Activated T-cell treated with anti-CD3 and anti-CD28 coated beads, Interleukin-2, amount 50 U/mL, for 4 hours (primary cell): ENCODE measurements at regions not wholly inside any gene's neighbourhood (a gene's known extent, or its start where the extent isn't known, plus 50 kb on each side); places are given as distances from the start of the nearest gene placed in this dataset.

Experiments
- ATAC-seq, 2 donors: fragments of 200-7000 bp; cut with Tn5 transposase; one replicate each; pipeline ENCODE4 v1.10.0; 2021
- DNase-seq: peaks from one replicate; pipeline ENCODE4 v3.0.0-alpha.2; 2020
- H3K27me3 Mint-ChIP-seq: one replicate; pipeline ENCODE4 v1.8.0; 2021; ENCODE audit warnings: low read depth, mixed read lengths
- H3K36me3 Mint-ChIP-seq: one replicate; pipeline ENCODE4 v1.8.0; 2022; ENCODE audit warnings: mixed read lengths; ENCODE audit not compliant: insufficient read depth
- H3K4me1 Mint-ChIP-seq: one replicate; pipeline ENCODE4 v1.8.0; 2021; ENCODE audit warnings: low read depth, mixed read lengths
- H3K4me3 Mint-ChIP-seq: one replicate; pipeline ENCODE4 v1.8.0; 2021; ENCODE audit warnings: mild to moderate bottlenecking, moderate library complexity, mixed read lengths
- H3K9me3 Mint-ChIP-seq: one replicate; pipeline ENCODE4 v1.8.0; 2021; ENCODE audit warnings: mixed read lengths

GRCh38 chr12:5138845-5139244, 95.2 kb downstream of the KCNA5 start:
- no peaks in the 10 kb centered on the region for H3K9me3 Mint-ChIP-seq
- no peak for DNase-seq
- no peak for ATAC-seq
- H3K27me3 Mint-ChIP-seq = peaks cover 16% of the 10 kb centered on the region
- no peaks in the 10 kb centered on the region for H3K36me3 Mint-ChIP-seq
- no peaks in the 10 kb centered on the region for H3K4me1 Mint-ChIP-seq
- H3K4me3 Mint-ChIP-seq = no peak overlapping the region

GRCh38 chr12:5139751-5140150, 96.1 kb downstream of the KCNA5 start:
- H3K4me1 Mint-ChIP-seq = no peaks in the 10 kb centered on the region

DNA sequence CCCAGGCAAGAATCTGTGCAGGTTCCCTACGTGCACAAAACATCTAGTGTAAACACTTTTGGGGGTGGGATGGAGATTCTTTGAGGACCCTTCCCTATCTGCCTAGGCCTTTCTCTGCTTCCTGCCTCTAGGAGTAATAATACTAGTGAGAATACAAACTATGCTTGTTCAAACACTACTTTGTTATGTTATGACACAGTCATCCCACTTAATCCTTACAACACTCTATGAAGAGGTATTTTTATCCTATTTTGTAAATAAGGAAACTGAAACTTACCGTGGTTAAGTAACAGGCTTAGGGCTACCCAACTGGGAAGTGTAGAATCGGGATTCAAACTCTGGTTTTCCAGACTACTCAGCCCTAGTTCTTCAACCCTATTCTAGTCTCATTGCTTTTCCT, 96.5 kb downstream of the KCNA5 start:
- no peak overlapping the region for H3K4me3 Mint-ChIP-seq
- H3K4me1 Mint-ChIP-seq = no peaks in the 10 kb centered on the region
- H3K27me3 Mint-ChIP-seq = peaks cover 11% of the 10 kb centered on the region
- ATAC-seq (no peak), DNase-seq (no peak)
- H3K36me3 Mint-ChIP-seq = no peaks in the 10 kb centered on the region
- no peaks in the 10 kb centered on the region for H3K9me3 Mint-ChIP-seq

More at GRCh38 chr12:5139751-5140150, 96.1 kb downstream of the KCNA5 start:
- H3K27me3 Mint-ChIP-seq = peaks cover 13% of the 10 kb centered on the region
- H3K4me3 Mint-ChIP-seq = no peak overlapping the region
- no peak for ATAC-seq
- DNase-seq = no peak
- no peaks in the 10 kb centered on the region for H3K9me3 Mint-ChIP-seq
- H3K36me3 Mint-ChIP-seq = no peaks in the 10 kb centered on the region

GRCh38 chr12:5148880-5149279, 105.2 kb downstream of the KCNA5 start:
- no peak for DNase-seq
- Mint-ChIP-seq H3K36me3 (no peaks in the 10 kb centered on the region), H3K9me3 (no peaks in the 10 kb centered on the region), H3K27me3 (peaks cover 13% of the 10 kb centered on the region), H3K4me3 (no peak overlapping the region), H3K4me1 (no peaks in the 10 kb centered on the region)
- ATAC-seq = no peak

GRCh38 chr12:5154091-5154490, 110.4 kb downstream of the KCNA5 start:
- Mint-ChIP-seq H3K4me1 (no peaks in the 10 kb centered on the region), H3K27me3 (peaks cover 17% of the 10 kb centered on the region), H3K4me3 (no peak overlapping the region), H3K9me3 (no peaks in the 10 kb centered on the region), H3K36me3 (no peaks in the 10 kb centered on the region)
- DNase-seq (no peak), ATAC-seq (no peak)

- no peaks in the 10 kb centered on the region for H3K9me3 Mint-ChIP-seq
- no peak for DNase-seq
- no peak overlapping the region for H3K4me3 Mint-ChIP-seq
- ATAC-seq = no peak
- peaks cover 12% of the 10 kb centered on the region for H3K27me3 Mint-ChIP-seq
- H3K36me3 Mint-ChIP-seq = no peaks in the 10 kb centered on the region
- H3K4me1 Mint-ChIP-seq = no peaks in the 10 kb centered on the region
These were observed 112.2 kb downstream of the KCNA5 start for GRCh38 chr12:5155866-5156265.

DNA sequence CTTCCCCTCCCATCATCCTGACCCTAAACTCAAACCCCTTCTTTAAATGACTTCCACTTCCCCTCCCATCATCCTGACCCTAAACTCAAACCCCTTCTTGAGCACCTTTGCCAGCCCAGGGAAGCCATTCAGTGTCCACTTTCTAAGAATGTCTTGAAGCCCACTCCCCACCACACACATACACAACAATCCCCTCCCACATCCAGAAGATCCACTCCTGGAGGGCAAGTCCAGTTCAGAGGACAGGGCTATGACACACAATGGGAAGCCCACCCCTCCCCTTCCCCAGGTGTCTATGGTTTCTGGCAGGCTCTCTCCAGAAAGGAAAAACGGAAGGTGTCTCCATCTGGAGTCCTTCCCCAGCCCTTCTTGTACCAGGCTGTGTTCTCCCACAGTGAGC, 117.1 kb downstream of the KCNA5 start:
- peak in 1 of 2 donors; percentile 30 for ATAC-seq
- Mint-ChIP-seq H3K4me1 (no peaks in the 10 kb centered on the region), H3K27me3 (peaks cover 5% of the 10 kb centered on the region), H3K36me3 (no peaks in the 10 kb centered on the region), H3K9me3 (no peaks in the 10 kb centered on the region), H3K4me3 (no peak overlapping the region)
- no peak for DNase-seq

DNA sequence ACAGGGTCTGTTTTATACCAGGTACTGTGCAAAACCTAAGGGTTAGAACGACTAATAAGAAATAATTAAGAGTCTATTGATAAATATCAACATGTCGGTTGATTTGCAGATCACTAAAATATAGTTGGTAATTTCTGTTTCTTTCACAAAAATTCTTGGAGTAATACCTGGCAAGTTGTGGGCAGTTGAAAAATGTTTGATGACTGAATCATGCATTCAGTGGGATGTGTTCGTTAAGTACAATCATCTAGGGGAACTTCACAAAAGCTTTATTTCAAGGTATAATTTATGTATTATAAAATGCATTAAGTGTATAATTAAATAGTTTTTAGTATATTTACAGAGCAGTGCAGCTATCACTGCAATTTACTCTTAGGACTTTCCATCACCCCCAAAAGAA, 120.0 kb downstream of the KCNA5 start:
- no peaks in the 10 kb centered on the region for H3K9me3 Mint-ChIP-seq
- no peaks in the 10 kb centered on the region for H3K36me3 Mint-ChIP-seq
- no peak for ATAC-seq
- H3K4me1 Mint-ChIP-seq = no peaks in the 10 kb centered on the region
- H3K4me3 Mint-ChIP-seq = no peak overlapping the region
- H3K27me3 Mint-ChIP-seq = no peaks in the 10 kb centered on the region
- no peak for DNase-seq

- DNase-seq = no peak
- Mint-ChIP-seq H3K9me3 (no peaks in the 10 kb centered on the region), H3K4me1 (no peaks in the 10 kb centered on the region), H3K4me3 (no peak overlapping the region), H3K36me3 (no peaks in the 10 kb centered on the region), H3K27me3 (peaks cover 7% of the 10 kb centered on the region)
- no peak for ATAC-seq
These were observed 121.8 kb downstream of the KCNA5 start for GRCh38 chr12:5165296-5165970.

DNA sequence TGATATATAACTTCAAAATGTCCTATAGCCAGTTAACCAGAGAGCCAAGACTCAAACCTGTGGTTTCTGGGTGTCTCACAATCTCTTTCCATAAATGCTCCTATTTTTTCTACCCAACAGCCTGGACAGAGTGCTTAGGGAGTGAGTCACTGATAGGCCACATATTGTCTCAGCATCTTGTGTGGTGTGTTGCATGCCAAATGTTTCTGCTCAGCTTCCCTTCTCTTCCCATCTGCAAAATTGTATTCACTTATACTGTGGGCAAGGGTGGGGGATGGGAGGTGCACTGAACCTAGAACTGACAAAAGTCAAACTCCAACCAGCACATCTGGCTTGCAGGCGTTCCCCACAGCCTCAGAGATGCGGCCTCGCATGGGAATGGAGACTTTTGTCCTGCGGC, 123.3 kb downstream of the KCNA5 start:
- ATAC-seq (no peak), DNase-seq (no peak)
- H3K27me3 Mint-ChIP-seq = peaks cover 7% of the 10 kb centered on the region
- no peak overlapping the region for H3K4me3 Mint-ChIP-seq
- no peaks in the 10 kb centered on the region for H3K4me1 Mint-ChIP-seq
- no peaks in the 10 kb centered on the region for H3K36me3 Mint-ChIP-seq
- no peaks in the 10 kb centered on the region for H3K9me3 Mint-ChIP-seq

DNA sequence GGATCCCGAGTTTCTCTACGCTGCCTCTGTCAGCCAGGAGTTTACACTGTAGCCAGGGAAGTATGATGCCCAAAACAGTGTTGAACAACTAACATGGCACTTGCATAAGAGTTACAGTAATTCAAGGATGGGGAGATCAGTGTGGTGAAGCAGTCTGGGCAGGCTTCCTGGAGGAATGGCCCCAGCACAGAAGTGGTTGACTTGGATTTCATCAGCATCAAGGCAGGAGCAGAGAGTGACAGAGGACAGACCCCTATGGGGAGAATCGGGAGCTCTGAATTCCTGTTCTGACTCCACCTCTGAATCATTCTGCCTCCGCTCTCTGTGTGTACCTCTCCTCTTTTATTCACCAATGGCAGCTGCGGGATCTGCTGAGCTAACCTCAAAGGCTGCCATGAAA, 124.5 kb downstream of the KCNA5 start:
- no peaks in the 10 kb centered on the region for H3K4me1 Mint-ChIP-seq
- H3K27me3 Mint-ChIP-seq = peaks cover 7% of the 10 kb centered on the region
- no peak for ATAC-seq
- no peak for DNase-seq
- H3K36me3 Mint-ChIP-seq = no peaks in the 10 kb centered on the region
- no peaks in the 10 kb centered on the region for H3K9me3 Mint-ChIP-seq
- no peak overlapping the region for H3K4me3 Mint-ChIP-seq

- ATAC-seq (no peak), DNase-seq (no peak)
- H3K4me1 Mint-ChIP-seq = no peaks in the 10 kb centered on the region
- no peaks in the 10 kb centered on the region for H3K36me3 Mint-ChIP-seq
- no peak overlapping the region for H3K4me3 Mint-ChIP-seq
- H3K27me3 Mint-ChIP-seq = peaks cover 7% of the 10 kb centered on the region
- peaks cover 5% of the 10 kb centered on the region for H3K9me3 Mint-ChIP-seq
These were observed 127.2 kb downstream of the KCNA5 start for GRCh38 chr12:5170844-5171243.

GRCh38 chr12:5171701-5172100, 128.0 kb downstream of the KCNA5 start:
- Mint-ChIP-seq H3K27me3 (peaks cover 7% of the 10 kb centered on the region), H3K4me3 (no peak overlapping the region), H3K9me3 (peaks cover 6% of the 10 kb centered on the region), H3K36me3 (no peaks in the 10 kb centered on the region), H3K4me1 (no peaks in the 10 kb centered on the region)
- no peak for DNase-seq
- no peak for ATAC-seq

DNA sequence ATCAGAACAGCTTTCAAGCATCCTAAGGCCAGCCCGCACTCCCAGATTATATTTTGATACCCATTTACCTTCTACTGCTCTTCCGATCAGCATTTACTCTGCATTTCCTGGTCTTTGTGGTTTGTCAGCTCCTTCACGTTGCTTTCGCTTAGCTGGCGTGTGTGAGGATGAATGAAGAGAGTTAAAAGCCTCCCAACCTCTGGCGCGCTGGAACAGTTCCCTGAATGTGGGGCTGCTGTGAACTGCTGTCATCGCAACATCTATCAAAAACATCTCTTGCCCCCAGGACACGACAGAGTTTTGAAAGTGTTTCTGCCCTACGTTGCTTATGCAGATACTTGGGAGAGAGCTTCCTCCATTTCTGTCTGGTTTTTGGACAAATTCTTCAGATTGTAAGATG, 129.2 kb downstream of the KCNA5 start:
- ATAC-seq (no peak), DNase-seq (no peak)
- Mint-ChIP-seq H3K9me3 (peaks cover 6% of the 10 kb centered on the region), H3K36me3 (no peaks in the 10 kb centered on the region), H3K4me3 (no peak overlapping the region), H3K4me1 (no peaks in the 10 kb centered on the region), H3K27me3 (peaks cover 7% of the 10 kb centered on the region)

GRCh38 chr12:5173511-5174011, 129.9 kb downstream of the KCNA5 start:
- H3K4me3 Mint-ChIP-seq = no peak overlapping the region
- peaks cover 7% of the 10 kb centered on the region for H3K27me3 Mint-ChIP-seq
- no peak for ATAC-seq
- no peaks in the 10 kb centered on the region for H3K4me1 Mint-ChIP-seq
- no peak for DNase-seq
- peaks cover 6% of the 10 kb centered on the region for H3K9me3 Mint-ChIP-seq
- no peaks in the 10 kb centered on the region for H3K36me3 Mint-ChIP-seq
